Panc1 (cell line): ENCODE measurements at regions not wholly inside any gene's neighbourhood (a gene's known extent, or its start where the extent isn't known, plus 50 kb on each side); places are given as distances from the start of the nearest gene placed in this dataset.

ENCODE experiments used
- ATAC-seq: fragments of 200-7000 bp; cut with Tn5 transposase; 2 replicates; pipeline ENCODE4 v1.9.1; 2020; ENCODE audit warnings: mild to moderate bottlenecking, moderate library complexity
- BruUV-seq: library from RNA; stranded (reverse); fragments of 400-500 nt; replicated peaks from 2 replicates; lab custom pipeline; 2021; lab: Mats Ljungman, UMichigan
- CTCF ChIA-PET: fragments of 300-600 bp; sonication (Branson Sonifier 250); formaldehyde crosslinking; loops from one replicate; lab custom pipeline; 2022; ENCODE audit warnings: antibody characterized with exemption; lab: Charles Lee
- POLR2A ChIA-PET: fragments of 300-600 bp; sonication (Branson Sonifier 250); formaldehyde crosslinking; loops from one replicate; lab custom pipeline; 2022; ENCODE audit warnings: antibody characterized with exemption; lab: Charles Lee
- DNase-seq: peaks from one replicate; pipeline ENCODE4 v3.0.0-alpha.2; 2010; ENCODE audit warnings: low read depth, low spot score
- H3K27ac ChIP-seq: 2 replicates; pipeline ENCODE4 v1.5.1; 2011; ENCODE audit warnings: mild to moderate bottlenecking, low read length, inconsistent platforms
- H3K27me3 ChIP-seq: fragments of 200-500 bp; sonication (Bioruptor generic); 2 replicates; pipeline ENCODE4 v1.6.0; 2014; ENCODE audit warnings: low read length, inconsistent platforms; ENCODE audit not compliant: control insufficient read depth, insufficient read depth
- H3K36me3 ChIP-seq: fragments of 200-500 bp; sonication (Bioruptor generic); 2 replicates; pipeline ENCODE4 v1.5.1; 2014; ENCODE audit warnings: inconsistent platforms, mild to moderate bottlenecking, low read length, moderate library complexity; ENCODE audit not compliant: control insufficient read depth, insufficient read depth
- H3K4me1 ChIP-seq: 2 replicates; pipeline ENCODE4 v1.5.1; 2011; ENCODE audit warnings: inconsistent platforms, mild to moderate bottlenecking, low read length, moderate library complexity; ENCODE audit not compliant: control insufficient read depth, insufficient read depth
- H3K4me3 ChIP-seq, 2 experiments: 2 replicates each; pipeline ENCODE4 v1.5.1; 2011 to 2012; ENCODE audit warnings: low read depth in 2 of 2, low read length in 2 of 2, mild to moderate bottlenecking in 2 of 2, inconsistent platforms in 1 of 2, moderate library complexity in 1 of 2
- H3K9me3 ChIP-seq: fragments of 200-500 bp; sonication (Bioruptor generic); 2 replicates; pipeline ENCODE4 v1.5.1; 2014; ENCODE audit warnings: low read depth, mild to moderate bottlenecking, inconsistent platforms, low read length, moderate library complexity; ENCODE audit not compliant: control insufficient read depth, insufficient read depth
- CTCF ChIP-seq: fragments of 450-650 bp; IDR thresholded peaks from 2 replicates; pipeline ENCODE4 v1.5.1; 2017; ENCODE audit warnings: mild to moderate bottlenecking
- POLR2AphosphoS5 ChIP-seq: IDR thresholded peaks from 2 replicates; pipeline ENCODE4 v1.6.1; 2012; ENCODE audit warnings: mild to moderate bottlenecking, low read depth, low read length, moderate library complexity
- REST ChIP-seq, 2 experiments: IDR thresholded peaks; 2 replicates each; pipeline ENCODE4 v1.6.1; 2011 to 2012; ENCODE audit warnings: low read depth in 2 of 2, control low read depth in 1 of 2, low read length in 1 of 2, mild to moderate bottlenecking in 1 of 2, moderate library complexity in 1 of 2; ENCODE audit not compliant: insufficient read depth in 1 of 2
- SIN3A ChIP-seq: IDR thresholded peaks from 2 replicates; pipeline ENCODE4 v1.6.1; 2012; ENCODE audit warnings: low read depth, mild to moderate bottlenecking, low read length, moderate library complexity, borderline replicate concordance; ENCODE audit not compliant: insufficient read depth
- TCF7L2 ChIP-seq: IDR thresholded peaks from 2 replicates; pipeline ENCODE4 v1.6.1; 2011; ENCODE audit warnings: mild to moderate bottlenecking, low read depth, low read length, inconsistent platforms
- in situ Hi-C: cut with HindIII; loops from 2 replicates; pipeline ENCODE4 v1.10.0; 2016; ENCODE audit warnings: low sequenced_read_pairs, low pct_unique_long_range_greater_than_20kb
- intact Hi-C: fragments of 100-400 bp; cut with micrococcal nuclease; formaldehyde crosslinking; loops from one replicate; pipeline ENCODE4 v1.10.0; 2022; ENCODE audit not compliant: unreplicated experiment

GRCh38 chr12:107605293-107605692 lies 80.3 kb upstream of the PWP1 start:
- intact Hi-C loops: loop anchor here (5.0 kb wide), 1 partner anchor 203 kb away; no protein-coding TSS in a partner anchor
- POLR2A ChIA-PET: no interaction called here
- no peak overlapping the region for H3K27ac ChIP-seq

More at GRCh38 chr12:107605293-107605692, 80.3 kb upstream of the PWP1 start:
- Histone ChIP-seq H3K4me3 (no peak overlapping the region), H3K27me3 (no peaks in the 10 kb centered on the region), H3K36me3 (no peaks in the 10 kb centered on the region), H3K9me3 (no peaks in the 10 kb centered on the region), H3K4me1 (no peaks in the 10 kb centered on the region)
- no TSS peak for BruUV-seq
- CTCF ChIA-PET: interaction anchor here (1.0 kb wide), 1 partner anchor 473 kb away, joined by 4 read pairs; no protein-coding TSS in a partner anchor
- ATAC-seq (no peak), DNase-seq (no peak)
- in situ Hi-C loops: no loop called here
- no peak for TF ChIP-seq SIN3A
- no peak for TF ChIP-seq REST (IDR thresholded peaks at IDR 0.05; ENCODE audit: insufficient read depth in 1 of 2, low read depth in 2 of 2, low read length in 1 of 2)
- no peak for TF ChIP-seq CTCF
- no peak for TF ChIP-seq TCF7L2
- TF ChIP-seq POLR2AphosphoS5: no peak
